Transverse colon (tissue), 4 donors: ENCODE measurements at regions not wholly inside any gene's neighbourhood (a gene's known extent, or its start where the extent isn't known, plus 50 kb on each side); places are given as distances from the start of the nearest gene placed in this dataset.

Experiments
- DNase-seq: peaks from one replicate; pipeline ENCODE4 v3.0.0-alpha.2; 2019
- H3K27ac ChIP-seq, 4 donors: fragments of 200-600 bp; sonication (generic); 2 replicates each; pipeline ENCODE4 v1.5.1; 2016 to 2018; ENCODE audit warnings: inconsistent platforms in 4 of 4
- H3K27me3 ChIP-seq: fragments of 200-600 bp; sonication (generic); 2 replicates; pipeline ENCODE4 v1.5.1; 2017; ENCODE audit warnings: inconsistent platforms
- H3K36me3 ChIP-seq, 4 donors: fragments of 200-600 bp; sonication (generic); 2 replicates each; pipeline ENCODE4 v1.5.1; 2017 to 2019; ENCODE audit warnings: inconsistent platforms in 4 of 4
- H3K4me1 ChIP-seq, 4 donors: fragments of 200-600 bp; sonication (generic); 2 replicates each; pipeline ENCODE4 v1.5.1; 2017 to 2020; ENCODE audit warnings: inconsistent platforms in 4 of 4
- H3K4me3 ChIP-seq, 4 donors: fragments of 200-600 bp; sonication (generic); 1 replicate in 1 of 4; 2 replicates in 3 of 4; pipeline versions ENCODE4 v1.5.1 to v1.6.1; 2017 to 2019; ENCODE audit warnings: inconsistent platforms in 4 of 4
- H3K9me3 ChIP-seq, 2 donors: fragments of 200-600 bp; sonication (generic); 2 replicates each; pipeline ENCODE4 v1.5.1; 2017 to 2019; ENCODE audit warnings: inconsistent platforms in 2 of 2
- EP300 ChIP-seq: sonication (generic); formaldehyde crosslinking; IDR thresholded peaks from one replicate; pipeline ENCODE4 v1.6.1; 2017; ENCODE audit warnings: antibody characterized with exemption, low read depth
- POLR2A ChIP-seq: fragments of 450-650 bp; IDR thresholded peaks from one replicate; pipeline ENCODE4 v1.6.1; 2016; ENCODE audit warnings: antibody characterized with exemption, mild to moderate bottlenecking, moderate library complexity
- POLR2AphosphoS5 ChIP-seq, 3 donors: sonication (generic); formaldehyde crosslinking; IDR thresholded peaks; one replicate each; pipeline ENCODE4 v1.6.1; 2016; ENCODE audit warnings: antibody characterized with exemption in 3 of 3
- WGBS, 2 donors: methylation state at CpG; one replicate each; pipeline ENCODE4 v1.1.5; 2018; ENCODE audit warnings: low coverage in 1 of 2; 5-methylcytosine and 5-hydroxymethylcytosine counted together
- in situ Hi-C, 4 donors: fragments of 200-750 bp; cut with MboI; loops; one replicate each; pipeline versions ENCODE4 v1.15.0 to v1.15.1; 2017; ENCODE audit warnings: low sequenced_read_pairs in 3 of 4, low pct_ligation_motif_present in 1 of 4, low pct_unique_long_range_greater_than_20kb in 1 of 4
- intact Hi-C: fragments of 100-400 bp; cut with DNase I; formaldehyde crosslinking; loops from one replicate; pipeline ENCODE4 v1.15.1; 2023; ENCODE audit warnings: low total_unique reads
- TF ChIP-seq, protein P1 (sequence below), 5 experiments: fragments of 200-600 bp in 3 of 5; fragments of 450-650 bp in 2 of 5; sonication (generic) in 3 of 5; IDR thresholded peaks; 1 replicate in 2 of 5; 2 replicates in 3 of 5; pipeline ENCODE4 v1.5.1; 2016 to 2017; ENCODE audit warnings: antibody characterized with exemption in 5 of 5, inconsistent platforms in 3 of 5, mild to moderate bottlenecking in 2 of 5, moderate library complexity in 1 of 5

DNA sequence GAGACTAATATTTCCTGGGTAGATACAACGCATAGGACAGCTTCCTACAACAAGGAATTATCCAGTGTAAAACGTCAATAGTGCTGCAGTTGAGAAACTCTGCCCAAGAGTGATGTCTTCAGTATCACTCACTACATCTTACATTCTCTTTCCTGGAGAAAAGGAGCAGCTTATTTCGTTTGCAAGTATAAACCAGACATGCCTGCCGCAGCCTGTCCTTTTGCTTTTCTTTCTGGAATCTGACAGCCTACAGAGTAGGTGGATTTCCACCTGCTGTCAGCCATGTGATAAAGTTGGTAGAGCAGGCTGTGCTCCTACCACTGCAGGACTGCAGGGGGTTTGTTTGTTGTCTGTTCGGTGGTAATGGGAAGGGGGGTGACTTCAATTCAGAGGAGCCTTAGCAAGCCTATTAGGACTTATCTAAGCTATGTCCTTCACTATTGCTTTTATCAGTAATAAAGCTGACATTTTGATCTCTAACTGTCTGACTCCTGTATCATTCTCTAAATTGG lies 439.1 kb downstream of the GRB14 start:
- in situ Hi-C loops (no loop called here), intact Hi-C loops (no loop called here)
- WGBS, 2 donors = 41 to 56% methylated on average over 5 of the region's 5 CpGs
- no peaks in the 10 kb centered on the region for H3K27me3 ChIP-seq
- H3K36me3 ChIP-seq = no peaks in the 10 kb centered on the region
- TF ChIP-seq POLR2AphosphoS5 (IDR thresholded peaks at IDR 0.05) (no peak), POLR2A (no peak), EP300 (no peak)
- TF ChIP-seq, protein P1, sequence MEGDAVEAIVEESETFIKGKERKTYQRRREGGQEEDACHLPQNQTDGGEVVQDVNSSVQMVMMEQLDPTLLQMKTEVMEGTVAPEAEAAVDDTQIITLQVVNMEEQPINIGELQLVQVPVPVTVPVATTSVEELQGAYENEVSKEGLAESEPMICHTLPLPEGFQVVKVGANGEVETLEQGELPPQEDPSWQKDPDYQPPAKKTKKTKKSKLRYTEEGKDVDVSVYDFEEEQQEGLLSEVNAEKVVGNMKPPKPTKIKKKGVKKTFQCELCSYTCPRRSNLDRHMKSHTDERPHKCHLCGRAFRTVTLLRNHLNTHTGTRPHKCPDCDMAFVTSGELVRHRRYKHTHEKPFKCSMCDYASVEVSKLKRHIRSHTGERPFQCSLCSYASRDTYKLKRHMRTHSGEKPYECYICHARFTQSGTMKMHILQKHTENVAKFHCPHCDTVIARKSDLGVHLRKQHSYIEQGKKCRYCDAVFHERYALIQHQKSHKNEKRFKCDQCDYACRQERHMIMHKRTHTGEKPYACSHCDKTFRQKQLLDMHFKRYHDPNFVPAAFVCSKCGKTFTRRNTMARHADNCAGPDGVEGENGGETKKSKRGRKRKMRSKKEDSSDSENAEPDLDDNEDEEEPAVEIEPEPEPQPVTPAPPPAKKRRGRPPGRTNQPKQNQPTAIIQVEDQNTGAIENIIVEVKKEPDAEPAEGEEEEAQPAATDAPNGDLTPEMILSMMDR (IDR thresholded peaks at IDR 0.05) = no peak
- no peaks in the 10 kb centered on the region for H3K9me3 ChIP-seq
- no peak overlapping the region for H3K27ac ChIP-seq
- no peak for DNase-seq
- H3K4me3 ChIP-seq = no peak overlapping the region
- no peaks in the 10 kb centered on the region for H3K4me1 ChIP-seq

DNA sequence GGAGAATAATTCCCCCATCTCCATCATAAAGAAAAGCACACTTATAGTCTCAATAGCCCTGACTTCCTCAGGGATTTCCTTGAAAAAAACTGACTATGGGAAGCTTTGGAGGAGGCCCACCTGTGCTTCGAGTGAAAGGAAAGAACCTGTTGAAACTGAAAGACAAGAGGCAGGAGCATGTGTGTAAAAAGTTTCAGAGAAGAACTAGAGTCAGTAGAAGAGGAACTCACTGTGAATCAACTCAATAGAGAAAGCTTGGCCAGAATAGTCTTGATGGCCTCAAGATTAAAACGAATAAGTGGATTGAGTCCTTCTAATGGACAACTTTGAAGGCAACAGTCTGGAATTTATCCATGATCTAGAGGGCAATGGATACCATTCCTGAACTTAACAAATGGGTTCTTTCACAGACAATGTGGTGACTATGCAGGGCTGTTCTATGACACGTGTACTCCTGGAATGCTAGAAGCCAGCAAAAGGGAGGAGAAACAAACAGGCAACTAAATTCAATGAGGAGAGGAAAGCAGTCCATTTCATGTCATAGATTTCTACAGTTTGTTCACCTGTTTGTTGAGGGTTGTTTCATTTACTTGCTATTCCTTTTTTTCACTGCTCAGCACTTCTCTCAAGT lies 442.3 kb downstream of the GRB14 start:
- Histone ChIP-seq H3K9me3 (no peaks in the 10 kb centered on the region), H3K27me3 (no peaks in the 10 kb centered on the region), H3K36me3 (no peaks in the 10 kb centered on the region), H3K4me1 (no peaks in the 10 kb centered on the region), H3K27ac (no peak overlapping the region), H3K4me3 (no peak overlapping the region)
- no peak for DNase-seq
- in situ Hi-C loops = no loop called here
- no peak for TF ChIP-seq EP300
- no peak for TF ChIP-seq POLR2A
- TF ChIP-seq POLR2AphosphoS5 (IDR thresholded peaks at IDR 0.05) = no peak
- TF ChIP-seq, protein P1 (IDR thresholded peaks at IDR 0.05) = no peak
- WGBS, 2 donors = 44 to 51% methylated on average over 3 of the region's 3 CpGs
- intact Hi-C loops = no loop called here

DNA sequence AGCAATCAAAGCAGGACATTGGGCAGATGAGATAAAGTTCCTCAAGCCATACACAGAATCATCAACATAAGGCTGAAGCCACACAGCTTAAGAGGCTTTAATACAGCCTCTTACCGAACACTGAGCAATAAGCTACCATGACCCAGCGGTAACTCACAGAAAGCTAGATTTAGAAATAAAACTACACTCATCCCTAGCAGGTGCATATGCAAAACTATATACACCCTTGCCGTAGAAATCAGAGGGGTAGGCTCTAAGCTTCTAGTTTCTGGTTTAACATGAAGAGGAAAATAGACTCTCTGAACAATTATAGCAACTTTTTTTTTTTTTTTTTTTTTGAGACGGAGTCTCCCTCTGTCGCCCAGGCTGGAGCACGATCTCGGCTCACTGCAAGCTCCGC lies 428.8 kb upstream of the FIGN start:
- H3K27ac ChIP-seq = no peak overlapping the region
- H3K27me3 ChIP-seq = no peaks in the 10 kb centered on the region
- no peaks in the 10 kb centered on the region for H3K4me1 ChIP-seq
- WGBS, 2 donors = 92 to 94% methylated on average over 6 to 8 of the region's 8 CpGs
- TF ChIP-seq POLR2AphosphoS5 (IDR thresholded peaks at IDR 0.05) = no peak
- TF ChIP-seq, protein P1 (IDR thresholded peaks at IDR 0.05) = no peak
- no peak for TF ChIP-seq EP300
- no peak for TF ChIP-seq POLR2A
- H3K9me3 ChIP-seq = no peaks in the 10 kb centered on the region
- intact Hi-C loops (no loop called here), in situ Hi-C loops (no loop called here)
- H3K36me3 ChIP-seq = no peaks in the 10 kb centered on the region
- no peak overlapping the region for H3K4me3 ChIP-seq
- no peak for DNase-seq

DNA sequence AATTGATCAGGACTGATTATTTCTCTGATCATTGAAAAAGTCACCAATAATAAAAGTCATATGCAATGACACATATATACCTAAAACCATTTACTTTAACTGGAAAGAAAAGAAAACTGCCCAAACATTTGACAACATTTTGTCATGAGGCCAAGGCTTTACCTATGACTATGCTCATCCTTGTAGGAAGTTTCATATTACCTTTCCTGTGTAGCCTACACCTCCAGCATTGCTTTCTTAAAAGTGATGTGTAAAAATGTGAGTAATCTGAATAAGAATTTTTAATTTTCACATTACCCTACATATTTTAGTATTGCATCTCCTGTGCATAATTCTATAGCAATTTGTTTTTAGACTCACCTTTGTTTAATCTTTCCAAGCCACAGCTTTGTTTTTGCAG lies 419.8 kb upstream of the FIGN start:
- Histone ChIP-seq H3K27ac (no peak overlapping the region), H3K4me1 (no peaks in the 10 kb centered on the region), H3K36me3 (no peaks in the 10 kb centered on the region), H3K27me3 (no peaks in the 10 kb centered on the region), H3K4me3 (no peak overlapping the region), H3K9me3 (no peaks in the 10 kb centered on the region)
- DNase-seq = no peak
- intact Hi-C loops = no loop called here
- TF ChIP-seq POLR2AphosphoS5 (IDR thresholded peaks at IDR 0.05) = no peak
- TF ChIP-seq, protein P1 (IDR thresholded peaks at IDR 0.05) = no peak
- TF ChIP-seq POLR2A = no peak
- TF ChIP-seq EP300 = no peak
- in situ Hi-C loops = no loop called here
